Parathyroid adenoma (tissue), 2 donors: ENCODE measurements at regions not wholly inside any gene's neighbourhood (a gene's known extent, or its start where the extent isn't known, plus 50 kb on each side); places are given as distances from the start of the nearest gene placed in this dataset.

ENCODE experiments used
- H2AFZ ChIP-seq: fragments of 300-600 bp; sonication (generic); one replicate; pipeline ENCODE4 v1.7.0; 2017; ENCODE audit warnings: antibody characterized with exemption, mild to moderate bottlenecking
- H3K27ac ChIP-seq: fragments of 300-600 bp; sonication (generic); one replicate; pipeline ENCODE4 v1.7.0; 2017
- H3K27me3 ChIP-seq: fragments of 300-600 bp; sonication (generic); one replicate; pipeline ENCODE4 v1.7.0; 2017; ENCODE audit warnings: low read length; ENCODE audit not compliant: control insufficient read depth, insufficient read depth
- H3K36me3 ChIP-seq: fragments of 300-600 bp; sonication (generic); one replicate; pipeline ENCODE4 v1.7.0; 2017; ENCODE audit warnings: low read length; ENCODE audit not compliant: control insufficient read depth, insufficient read depth
- H3K4me1 ChIP-seq: fragments of 300-600 bp; sonication (generic); one replicate; pipeline ENCODE4 v1.7.0; 2017; ENCODE audit warnings: control low read depth
- H3K4me2 ChIP-seq: fragments of 300-600 bp; sonication (generic); one replicate; pipeline ENCODE4 v1.7.0; 2017; ENCODE audit warnings: low read length
- H3K4me3 ChIP-seq: fragments of 300-600 bp; sonication (generic); one replicate; pipeline ENCODE4 v1.7.0; 2017; ENCODE audit warnings: low read depth, low read length
- H3K79me2 ChIP-seq: fragments of 300-600 bp; sonication (generic); one replicate; pipeline ENCODE4 v1.7.0; 2017; ENCODE audit warnings: control low read depth
- H3K9ac ChIP-seq: fragments of 300-600 bp; sonication (generic); one replicate; pipeline ENCODE4 v1.7.0; 2017; ENCODE audit warnings: mild to moderate bottlenecking
- H3K9me3 ChIP-seq: fragments of 300-600 bp; sonication (generic); one replicate; pipeline ENCODE4 v1.7.0; 2017; ENCODE audit warnings: low read length; ENCODE audit not compliant: control insufficient read depth
- CTCF ChIP-seq: fragments of 300-600 bp; sonication (generic); IDR thresholded peaks from one replicate; pipeline ENCODE4 v1.7.0; 2017; ENCODE audit warnings: antibody characterized with exemption, mild to moderate bottlenecking
- donor health status: primary hyperparathyroidism.

- H3K4me3 ChIP-seq: no peak overlapping the region
- H3K9me3 ChIP-seq: no peaks in the 10 kb centered on the region
- no peaks in the 10 kb centered on the region for H3K27me3 ChIP-seq
- TF ChIP-seq CTCF: no peak
- no peaks in the 10 kb centered on the region for H3K79me2 ChIP-seq
- H3K36me3 ChIP-seq: no peaks in the 10 kb centered on the region
- H3K27ac ChIP-seq: no peak overlapping the region
- no peak overlapping the region for H3K9ac ChIP-seq
- no peak overlapping the region for H3K4me2 ChIP-seq
- H3K4me1 ChIP-seq: no peaks in the 10 kb centered on the region
- H2AFZ ChIP-seq: no peak overlapping the region
Observed at GRCh38 chr20:52828199-52828598, 144.0 kb upstream of the TSHZ2 start.

- Histone ChIP-seq H3K27ac (no peak overlapping the region), H3K36me3 (no peaks in the 10 kb centered on the region), H3K4me2 (no peak overlapping the region), H3K79me2 (no peaks in the 10 kb centered on the region), H3K9me3 (no peaks in the 10 kb centered on the region), H3K27me3 (no peaks in the 10 kb centered on the region), H2AFZ (no peak overlapping the region), H3K4me1 (no peaks in the 10 kb centered on the region), H3K9ac (no peak overlapping the region), H3K4me3 (no peak overlapping the region)
- TF ChIP-seq CTCF: no peak
Observed at GRCh38 chr20:52826722-52827121, 145.4 kb upstream of the TSHZ2 start.

- no peak overlapping the region for H3K27ac ChIP-seq
- H3K9ac ChIP-seq: no peak overlapping the region
- H3K4me3 ChIP-seq: no peak overlapping the region
- H2AFZ ChIP-seq: no peak overlapping the region
- no peaks in the 10 kb centered on the region for H3K9me3 ChIP-seq
- no peaks in the 10 kb centered on the region for H3K79me2 ChIP-seq
- H3K4me1 ChIP-seq: no peaks in the 10 kb centered on the region
- H3K27me3 ChIP-seq: no peaks in the 10 kb centered on the region
- TF ChIP-seq CTCF: no peak
- no peak overlapping the region for H3K4me2 ChIP-seq
- no peaks in the 10 kb centered on the region for H3K36me3 ChIP-seq
Observed at GRCh38 chr20:52826321-52826720, 145.8 kb upstream of the TSHZ2 start.

GRCh38 chr20:52824494-52825216, 147.5 kb upstream of the TSHZ2 start:
- no peaks in the 10 kb centered on the region for H3K36me3 ChIP-seq
- no peaks in the 10 kb centered on the region for H3K9me3 ChIP-seq
- TF ChIP-seq CTCF: no peak
- H3K27me3 ChIP-seq: no peaks in the 10 kb centered on the region
- H3K9ac ChIP-seq: no peak overlapping the region
- H3K79me2 ChIP-seq: no peaks in the 10 kb centered on the region
- no peak overlapping the region for H3K27ac ChIP-seq
- H3K4me1 ChIP-seq: no peaks in the 10 kb centered on the region
- H3K4me2 ChIP-seq: no peak overlapping the region
- H2AFZ ChIP-seq: no peak overlapping the region
- H3K4me3 ChIP-seq: no peak overlapping the region

- Histone ChIP-seq H3K79me2 (no peaks in the 10 kb centered on the region), H2AFZ (no peak overlapping the region), H3K4me3 (no peak overlapping the region), H3K9me3 (no peaks in the 10 kb centered on the region), H3K27me3 (no peaks in the 10 kb centered on the region), H3K27ac (no peak overlapping the region), H3K9ac (no peak overlapping the region), H3K36me3 (no peaks in the 10 kb centered on the region), H3K4me2 (no peak overlapping the region), H3K4me1 (no peaks in the 10 kb centered on the region)
- TF ChIP-seq CTCF: no peak
Observed at GRCh38 chr20:52823303-52823702, 148.9 kb upstream of the TSHZ2 start.
